Islet of Langerhans (tissue), 1 donor: ENCODE measurements at regions not wholly inside any gene's neighbourhood (a gene's known extent, or its start where the extent isn't known, plus 50 kb on each side); places are given as distances from the start of the nearest gene placed in this dataset.
"Not testable (repeated sequence)": the region's sequence is repeated elsewhere in the genome, so short reads cannot be mapped to it uniquely, and the experiment has no call there.

ENCODE experiments used
- FAIRE-seq: peaks from one replicate; lab custom pipeline; 2011; peaks lifted over from hg19 to GRCh38; lab: Jason Lieb, UNC

DNA sequence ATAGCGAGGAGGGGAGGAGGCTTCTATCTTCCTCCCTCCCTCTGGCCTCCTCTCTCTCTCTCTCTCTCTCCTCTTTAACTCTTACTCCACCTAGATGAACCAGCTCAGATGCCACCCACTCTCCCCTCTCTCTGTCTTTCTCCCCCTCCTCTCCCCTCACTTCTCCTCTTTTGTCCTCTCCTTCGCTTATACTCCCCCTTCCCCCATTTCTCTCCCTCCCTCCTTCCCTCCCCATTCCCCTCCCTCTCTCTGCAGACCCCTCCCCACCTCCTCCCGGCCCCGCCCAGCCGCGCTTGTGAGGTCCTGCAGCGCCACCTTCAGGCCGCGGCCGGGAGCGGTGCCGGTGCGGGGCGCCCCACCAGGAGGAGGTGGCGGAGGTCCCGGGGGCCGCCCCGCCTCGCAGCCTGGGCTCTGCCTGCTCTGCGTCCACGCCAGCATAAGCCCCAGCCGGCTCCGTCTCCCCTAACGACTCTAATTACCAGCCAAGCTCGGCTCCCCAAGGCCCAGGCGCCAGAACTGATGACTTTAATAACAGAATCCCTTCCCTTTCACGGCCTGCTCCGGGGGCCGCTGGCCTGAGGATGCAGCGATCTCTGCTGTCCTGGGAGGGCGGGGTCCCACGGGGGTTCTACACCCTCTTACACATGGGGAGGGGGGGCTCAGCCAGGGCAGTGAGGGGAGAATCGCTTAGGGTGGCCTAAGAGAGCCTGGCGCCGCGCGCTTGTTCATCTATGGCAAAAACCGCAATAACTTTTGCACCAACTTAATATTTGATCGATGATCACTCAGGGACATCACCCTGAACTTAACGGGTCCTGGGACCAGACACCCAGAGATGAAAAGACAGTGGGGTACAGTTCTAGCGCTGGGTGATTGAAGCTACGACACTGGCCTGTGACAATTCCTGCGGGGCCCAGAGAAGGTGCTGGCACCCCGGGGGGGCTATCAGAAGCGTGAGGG is 637.3 kb downstream of the MATN1 start:
- FAIRE-seq, result no peak

DNA sequence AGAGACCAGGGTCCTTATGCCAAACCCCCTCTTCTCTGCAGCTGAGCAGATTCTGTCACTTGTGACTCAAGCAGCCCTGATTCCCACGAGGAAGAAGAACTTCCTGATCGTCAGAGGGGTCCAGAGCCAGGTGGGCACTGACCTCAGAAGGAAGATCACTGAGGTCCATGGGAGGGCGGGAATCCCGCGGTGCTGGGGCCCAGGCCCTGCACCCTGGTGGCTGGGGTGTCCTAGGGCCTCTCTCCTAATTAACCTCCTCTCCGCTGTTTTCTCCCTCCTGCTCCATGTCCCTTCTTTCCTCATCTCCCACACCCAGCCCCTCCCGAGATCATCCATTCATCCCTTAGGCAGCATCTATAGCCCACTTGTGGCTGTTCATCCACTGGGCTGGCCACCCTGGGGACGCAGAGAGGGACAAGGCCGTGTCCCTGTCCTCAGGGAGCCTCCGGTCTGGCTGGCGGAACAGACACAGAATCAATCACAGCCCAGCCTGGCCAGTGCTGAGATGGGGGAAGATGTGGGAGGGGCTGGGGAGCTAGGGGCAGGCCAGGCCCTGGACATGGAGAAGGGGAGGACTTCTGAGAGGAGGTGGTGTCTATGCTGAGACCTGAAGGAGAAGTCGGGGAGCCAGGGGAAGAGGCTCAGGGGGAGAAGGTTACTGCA is 638.3 kb downstream of the MATN1 start:
- FAIRE-seq, result no peak

DNA sequence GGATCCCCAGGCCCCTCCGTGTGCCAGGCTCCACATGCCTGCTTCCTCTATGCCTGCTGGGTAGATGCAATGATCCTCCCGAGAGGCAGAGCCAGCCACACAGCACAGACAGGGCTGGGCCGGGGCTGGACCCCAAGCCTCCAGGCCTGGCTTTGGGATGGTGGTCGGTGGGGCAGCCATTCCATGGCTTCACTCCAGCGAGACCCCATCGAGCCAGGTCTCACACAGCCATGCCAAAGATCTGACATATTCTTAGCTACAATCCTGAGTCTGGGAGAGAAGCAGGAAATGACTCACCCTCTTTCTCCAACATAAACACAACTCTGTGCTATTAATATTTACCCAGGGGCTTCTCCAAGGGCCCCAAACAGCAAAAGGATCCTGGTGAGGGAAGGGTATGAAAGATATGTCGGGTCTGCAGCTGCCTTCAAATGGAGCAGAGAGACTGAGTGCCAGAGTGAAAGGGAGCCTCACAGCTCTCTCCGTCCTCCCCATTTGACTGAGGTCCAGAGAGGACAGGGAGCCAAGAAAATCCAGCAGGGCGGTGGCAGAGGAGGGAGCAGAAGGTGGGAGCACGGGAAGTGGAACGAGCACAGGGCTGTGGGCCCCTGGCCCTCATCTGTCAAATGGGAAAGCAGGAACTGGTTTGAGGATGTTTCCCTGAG is 639.5 kb downstream of the MATN1 start:
- FAIRE-seq, result no peak

DNA sequence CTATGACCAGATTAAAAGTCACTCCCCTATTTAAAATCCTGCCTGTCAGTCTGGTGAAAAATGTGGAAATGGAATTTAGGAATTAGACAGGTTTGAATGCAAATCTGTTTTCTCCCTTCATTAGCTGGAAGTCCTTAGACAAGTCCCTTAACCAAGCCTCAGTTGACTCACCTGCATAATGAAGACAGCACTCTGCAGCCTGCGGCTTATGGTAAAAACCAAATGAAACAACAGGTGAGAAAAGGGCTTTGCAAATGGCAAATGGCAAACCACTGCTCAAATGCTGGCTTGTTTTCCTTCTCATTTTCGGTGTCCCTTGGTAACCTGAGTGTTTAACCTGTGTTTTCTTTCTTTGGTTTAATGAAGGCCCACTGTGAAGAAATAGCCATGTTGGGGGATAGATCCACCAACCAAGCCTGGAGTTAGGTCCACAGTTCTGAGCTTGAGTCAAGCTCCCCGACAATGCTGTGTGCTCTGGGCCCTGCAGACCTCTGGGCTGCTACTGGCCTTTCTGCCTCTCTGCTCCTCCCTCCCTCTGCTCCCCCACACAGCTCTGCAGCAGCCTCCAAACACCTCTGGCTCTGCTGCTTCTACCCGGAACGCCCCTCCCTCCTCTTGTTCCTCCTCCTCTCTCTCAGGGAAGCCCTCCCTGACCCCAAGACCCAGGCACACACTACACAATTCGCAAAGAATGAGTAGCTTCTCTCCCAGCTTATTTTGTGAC is 641.8 kb downstream of the MATN1 start:
- FAIRE-seq, result no peak

DNA sequence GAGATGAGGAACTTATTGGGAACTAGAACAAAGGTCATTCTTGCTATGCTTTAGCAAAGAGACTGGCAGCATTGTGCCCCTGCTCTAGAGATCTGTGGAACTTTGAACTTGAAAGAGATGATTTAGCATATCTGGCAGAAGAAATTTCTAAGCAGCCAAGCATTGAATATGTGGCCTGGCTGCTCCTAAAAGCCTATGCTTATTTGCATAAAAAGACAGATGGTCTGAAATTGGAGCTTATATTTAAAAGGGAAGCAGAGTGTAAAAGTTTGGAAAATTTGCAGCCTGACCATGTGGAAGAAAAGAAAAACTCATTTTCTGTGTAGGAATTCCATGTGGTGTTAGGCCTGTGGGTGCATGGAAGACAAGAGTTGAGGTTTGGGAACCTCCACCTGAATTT is 647.5 kb downstream of the MATN1 start:
- not testable (repeated sequence) for FAIRE-seq

DNA sequence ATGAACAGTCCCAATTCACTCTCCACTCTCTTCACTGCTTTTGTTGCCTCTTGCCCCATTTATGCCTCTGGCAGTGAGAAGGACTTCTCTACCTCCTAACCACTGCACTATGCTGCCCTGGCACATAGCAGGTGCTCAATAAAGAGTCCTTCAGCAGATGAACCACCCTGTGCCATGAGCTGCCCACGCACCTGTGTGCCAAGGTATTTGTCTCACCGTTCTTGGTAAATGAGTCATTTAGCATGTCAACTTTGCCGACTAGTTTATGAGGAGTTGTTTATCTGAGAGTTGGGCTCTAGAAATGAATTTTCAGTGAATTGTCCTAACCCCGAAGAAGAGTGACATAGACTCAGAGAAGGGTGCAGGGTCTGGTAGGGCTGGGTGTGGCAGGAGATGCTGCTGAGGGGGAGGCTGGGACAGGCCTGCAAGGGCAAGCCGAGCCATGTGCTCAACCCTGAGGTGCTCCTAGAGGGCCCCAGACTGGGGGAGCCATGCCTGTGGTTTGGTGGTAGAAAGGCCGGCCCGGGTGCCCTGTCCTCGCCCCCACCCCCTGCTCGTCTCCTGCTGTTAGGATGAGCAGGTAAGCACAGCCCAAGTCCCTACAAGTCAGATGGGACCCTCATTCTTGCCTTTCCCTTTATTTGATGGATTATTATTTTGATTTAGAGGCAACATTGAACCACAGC is 654.5 kb downstream of the MATN1 start:
- no peak for FAIRE-seq

DNA sequence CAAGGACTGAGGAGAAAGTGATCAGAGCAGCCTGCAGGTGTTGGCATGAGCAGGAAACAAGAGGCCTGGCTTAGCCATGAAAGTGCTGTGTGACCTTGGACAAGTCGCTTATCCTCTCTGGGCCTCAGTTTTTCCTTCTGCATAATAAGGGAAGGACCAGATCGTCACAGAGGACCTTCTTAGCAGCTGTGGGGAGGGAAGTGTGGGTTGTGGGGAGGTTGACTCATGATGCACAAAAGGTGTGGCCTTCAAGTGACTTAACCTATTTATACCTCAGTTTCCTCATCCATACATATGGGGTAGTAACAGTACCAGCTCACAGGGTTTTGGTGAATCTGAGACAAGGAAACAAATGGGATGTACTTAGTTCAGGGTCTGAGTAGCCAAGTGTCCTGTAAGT is 658.8 kb downstream of the MATN1 start:
- no peak for FAIRE-seq

DNA sequence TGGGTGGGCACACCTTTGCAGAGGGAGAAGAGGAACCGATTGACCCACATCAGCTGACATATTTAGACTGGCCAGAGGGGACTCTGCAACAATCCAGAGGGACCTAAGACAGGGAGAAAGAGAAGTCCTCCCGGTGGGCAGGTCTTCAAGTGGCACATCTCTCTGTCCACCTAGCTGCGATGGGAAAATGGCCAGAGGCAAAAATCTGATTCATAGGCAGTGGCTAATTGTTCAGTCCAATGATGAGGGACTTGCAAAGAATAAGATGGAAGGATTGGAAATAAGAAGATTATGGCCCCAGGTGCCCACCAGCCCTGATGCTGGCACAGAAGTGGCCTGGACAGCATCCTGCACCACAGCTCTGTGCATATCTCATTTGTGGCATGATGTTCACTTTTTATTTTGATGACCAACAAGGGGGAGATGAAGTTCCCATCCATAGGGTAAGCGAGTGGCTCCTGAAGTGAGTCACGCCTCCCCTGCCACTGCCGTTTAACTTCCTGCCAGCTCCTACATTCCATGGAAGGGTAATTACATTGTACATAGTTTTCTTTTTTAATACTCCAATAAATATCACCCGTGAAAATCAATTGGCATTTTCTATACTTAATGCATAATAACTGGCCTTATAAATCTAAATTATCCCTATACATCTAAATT is 659.6 kb downstream of the MATN1 start:
- FAIRE-seq, result no peak

DNA sequence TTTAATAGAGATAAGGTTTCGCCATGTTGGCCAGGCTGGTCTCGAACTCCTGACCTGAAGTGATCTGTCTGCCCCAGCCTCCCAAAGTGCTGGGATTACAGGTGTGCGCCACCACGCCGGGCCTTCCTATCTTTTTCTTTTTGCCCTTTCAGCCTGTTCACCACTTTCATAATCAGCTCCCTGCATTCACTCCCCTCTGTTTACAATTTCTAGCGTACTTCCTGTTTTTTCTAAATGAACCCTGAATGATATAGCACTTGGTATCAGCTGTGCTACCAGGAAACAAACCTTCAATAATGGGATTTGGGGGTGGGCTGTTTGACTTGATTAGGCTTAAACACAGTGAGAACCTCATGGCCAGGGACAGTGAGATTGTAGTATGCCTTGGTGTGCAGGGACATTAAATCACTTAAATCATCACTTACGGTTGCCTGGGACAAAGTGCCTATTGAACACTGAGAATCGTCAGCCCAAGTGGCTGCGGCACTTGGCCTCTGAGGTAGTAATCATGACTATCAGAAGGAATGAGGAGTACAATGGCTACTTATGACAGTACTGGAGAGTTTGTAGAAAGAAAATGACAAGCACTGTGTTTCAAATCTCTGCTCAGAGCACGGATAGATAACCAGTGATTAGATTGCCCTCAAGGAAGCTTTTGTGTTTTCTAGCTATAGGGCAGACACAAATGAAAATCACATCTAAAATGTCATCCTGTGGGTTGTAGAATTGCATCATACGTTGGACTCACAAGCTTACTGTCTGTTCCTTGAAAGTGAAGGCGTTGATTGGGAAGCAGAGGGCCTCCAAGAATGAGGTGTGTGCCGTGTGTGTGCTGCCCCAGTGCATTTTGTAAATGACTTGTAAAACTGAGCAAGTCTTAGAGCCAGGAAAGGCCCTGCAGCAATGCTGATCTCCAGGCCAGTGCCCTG is 661.8 kb downstream of the MATN1 start:
- FAIRE-seq, result no peak

DNA sequence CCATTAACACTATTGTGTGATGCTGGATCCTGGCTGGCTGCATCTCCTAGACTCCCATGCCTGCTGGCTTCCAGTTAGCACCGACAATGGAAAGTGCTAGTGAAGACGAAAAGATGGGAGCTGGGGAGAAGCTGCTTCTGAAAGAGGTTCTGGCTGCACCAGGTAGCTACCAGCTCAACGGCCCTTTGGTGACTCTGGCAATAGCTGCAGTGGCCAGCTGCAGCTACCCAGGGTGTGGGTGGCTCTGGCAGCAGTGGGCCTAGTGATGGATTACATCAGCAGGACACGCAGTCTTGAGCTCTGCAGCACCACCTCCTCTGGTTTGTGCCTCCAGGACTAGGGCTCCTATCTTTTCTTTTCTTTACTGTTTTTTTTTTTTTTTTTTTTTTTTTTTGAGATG is 662.6 kb downstream of the MATN1 start:
- no peak for FAIRE-seq

DNA sequence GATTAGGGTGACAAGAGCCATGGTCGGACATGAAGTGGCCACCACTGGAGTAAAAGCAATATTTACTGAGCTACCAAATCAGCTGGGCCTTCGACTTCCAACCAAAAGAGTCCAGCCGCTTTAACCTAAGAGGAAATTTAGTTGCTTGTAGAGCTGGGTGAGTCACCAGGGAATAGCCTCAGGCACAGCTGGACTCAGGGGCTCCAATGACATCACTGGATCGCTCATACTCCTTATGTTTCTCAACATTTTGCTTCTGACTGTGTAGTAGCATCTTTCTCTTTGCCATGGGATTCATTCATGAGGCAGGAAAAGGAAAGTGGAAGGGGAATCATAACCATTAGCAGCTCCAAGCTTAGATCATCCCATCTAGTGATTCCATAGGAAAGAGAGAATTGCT is 664.4 kb downstream of the MATN1 start:
- FAIRE-seq, result no peak

DNA sequence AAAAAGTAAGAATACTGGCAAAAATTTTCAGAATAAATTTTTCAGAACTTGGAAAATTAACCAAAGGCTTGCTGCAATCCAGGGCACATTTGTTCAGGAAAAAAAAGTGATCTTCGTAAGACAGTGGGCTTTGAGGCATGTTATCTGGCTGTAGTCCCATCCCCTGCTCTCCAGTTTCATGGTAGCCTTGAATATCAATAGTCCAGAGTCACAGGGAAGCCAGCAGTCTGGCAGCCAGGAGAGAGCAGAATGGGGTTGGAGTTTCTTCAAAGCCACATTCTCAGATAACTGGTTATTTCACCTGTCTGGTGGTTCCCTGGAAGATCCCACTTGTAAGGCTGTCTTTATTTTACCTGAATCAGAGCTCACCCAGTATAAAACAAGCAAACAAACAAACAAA is 669.3 kb downstream of the MATN1 start:
- no peak for FAIRE-seq

DNA sequence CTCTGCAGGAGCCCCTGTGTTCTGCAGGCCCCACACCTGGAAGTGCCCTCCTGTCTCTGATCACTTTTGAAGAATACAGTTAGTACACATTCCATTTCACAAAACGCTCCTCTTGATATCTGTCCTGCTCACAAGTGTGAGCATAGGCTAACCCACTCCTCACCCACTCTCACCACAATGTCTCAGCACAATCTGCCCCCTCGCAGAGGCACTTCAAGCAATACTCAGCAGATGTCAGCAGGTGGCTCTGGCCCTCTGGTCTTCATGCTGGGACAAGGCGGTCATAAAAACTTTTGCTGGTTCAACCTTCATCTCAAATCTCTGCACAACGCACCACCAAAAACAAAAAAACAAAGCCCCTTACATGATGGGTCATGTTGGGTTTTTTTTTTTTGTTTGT is 671.2 kb downstream of the MATN1 start:
- no peak for FAIRE-seq

DNA sequence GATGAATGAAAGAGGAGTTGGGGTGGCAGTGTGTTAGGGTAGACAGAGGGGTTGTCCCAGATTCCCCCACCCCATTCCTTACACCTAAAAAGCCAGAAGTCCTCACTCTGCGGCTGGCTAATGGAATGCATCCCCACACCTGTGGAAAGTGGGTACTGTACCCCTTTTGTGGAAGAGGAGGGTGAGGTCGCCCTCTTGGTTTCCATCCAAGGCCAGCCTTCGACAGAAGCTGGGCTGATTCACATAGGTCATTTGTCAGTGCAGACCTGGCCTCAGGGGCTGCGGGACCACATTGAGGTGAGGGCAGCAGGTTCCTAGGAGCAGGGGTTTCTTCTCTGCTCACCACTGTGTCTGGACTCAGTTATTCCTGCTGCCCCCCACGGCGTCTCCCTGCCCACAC is 671.6 kb downstream of the MATN1 start:
- no peak for FAIRE-seq

DNA sequence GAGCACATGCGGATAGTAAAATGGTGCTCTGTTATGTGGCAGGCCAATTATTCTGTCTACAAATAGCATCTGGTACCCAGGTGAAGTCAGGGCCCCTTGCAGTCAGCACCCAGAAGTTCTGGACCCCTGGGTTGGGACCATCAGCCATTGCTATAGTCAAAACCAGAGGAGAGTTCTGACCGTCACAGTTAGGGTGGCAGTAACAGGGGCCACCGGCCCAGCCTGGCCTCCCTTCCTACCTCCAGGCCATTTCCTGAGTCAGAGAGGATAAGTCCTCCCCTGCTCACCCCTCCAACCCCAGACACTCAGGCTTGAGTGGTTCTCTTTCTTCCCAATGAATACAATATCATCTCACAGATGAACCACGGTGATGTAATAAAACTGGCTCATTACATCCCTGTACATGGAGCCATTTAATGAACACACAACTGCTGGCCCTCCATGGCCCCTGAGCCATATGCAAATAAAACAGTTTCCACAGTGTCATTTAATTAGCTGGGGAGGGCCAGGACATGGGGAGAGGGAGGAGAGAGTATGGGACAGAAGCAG is 673.6 kb downstream of the MATN1 start:
- FAIRE-seq, result no peak

DNA sequence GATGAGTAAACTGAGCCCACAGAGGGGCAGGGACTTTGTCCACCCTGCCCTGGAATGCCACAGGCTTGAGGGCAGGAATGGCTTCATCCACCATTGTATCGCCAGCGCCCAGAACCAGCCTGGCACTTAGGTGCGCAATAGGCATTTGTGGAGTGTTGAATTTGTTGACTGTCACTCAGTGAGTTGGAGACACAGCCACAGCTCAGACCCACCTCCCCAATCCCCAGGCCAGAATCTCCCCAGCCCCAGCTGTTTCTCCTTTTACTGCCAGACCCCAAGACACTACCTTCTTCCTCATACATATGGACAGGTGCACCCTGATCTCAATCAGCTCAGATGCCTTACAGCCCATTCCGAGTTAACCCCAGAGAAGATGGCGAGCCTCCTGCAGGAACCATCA is 674.5 kb downstream of the MATN1 start:
- FAIRE-seq, result no peak

DNA sequence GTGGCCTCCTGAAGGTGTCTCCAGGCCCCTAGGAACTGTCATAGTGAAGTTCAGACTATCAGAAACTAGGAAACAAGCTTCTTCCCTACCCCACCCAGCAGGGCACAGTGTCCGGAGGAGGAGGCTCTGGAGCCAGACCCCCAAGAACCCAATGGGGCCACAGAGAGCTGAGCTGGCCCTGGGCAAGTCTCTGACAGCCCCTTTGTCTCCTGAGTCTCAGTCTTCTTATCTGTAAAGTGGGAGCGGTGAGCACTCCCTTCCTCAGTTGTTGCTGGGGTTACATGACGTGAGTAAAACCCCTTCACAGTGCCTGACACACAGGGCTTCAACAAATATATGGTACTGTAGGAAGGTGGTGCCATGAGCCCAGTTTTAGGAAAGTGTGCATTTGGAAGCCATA is 675.8 kb downstream of the MATN1 start:
- FAIRE-seq, result no peak

DNA sequence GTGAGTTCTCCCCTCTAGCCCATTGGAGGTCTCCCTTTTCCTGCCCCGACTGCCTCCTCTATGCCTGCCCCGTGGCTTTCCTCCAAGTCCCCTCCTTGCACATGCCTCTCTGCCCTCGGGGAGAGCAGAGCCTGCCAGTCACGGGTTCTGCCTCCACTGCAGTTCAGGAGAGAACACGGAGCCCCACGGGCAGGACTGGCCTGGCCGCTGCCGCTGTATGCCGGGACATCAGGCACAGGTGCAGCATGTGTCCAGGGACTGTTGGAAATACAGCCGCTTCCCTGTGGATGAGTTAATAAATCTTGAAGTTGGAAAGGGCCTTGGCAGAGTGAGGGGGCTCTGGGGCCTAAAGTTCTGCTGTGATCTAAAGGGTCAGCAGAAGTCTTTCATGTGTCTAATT is 676.6 kb downstream of the MATN1 start:
- FAIRE-seq, result no peak

DNA sequence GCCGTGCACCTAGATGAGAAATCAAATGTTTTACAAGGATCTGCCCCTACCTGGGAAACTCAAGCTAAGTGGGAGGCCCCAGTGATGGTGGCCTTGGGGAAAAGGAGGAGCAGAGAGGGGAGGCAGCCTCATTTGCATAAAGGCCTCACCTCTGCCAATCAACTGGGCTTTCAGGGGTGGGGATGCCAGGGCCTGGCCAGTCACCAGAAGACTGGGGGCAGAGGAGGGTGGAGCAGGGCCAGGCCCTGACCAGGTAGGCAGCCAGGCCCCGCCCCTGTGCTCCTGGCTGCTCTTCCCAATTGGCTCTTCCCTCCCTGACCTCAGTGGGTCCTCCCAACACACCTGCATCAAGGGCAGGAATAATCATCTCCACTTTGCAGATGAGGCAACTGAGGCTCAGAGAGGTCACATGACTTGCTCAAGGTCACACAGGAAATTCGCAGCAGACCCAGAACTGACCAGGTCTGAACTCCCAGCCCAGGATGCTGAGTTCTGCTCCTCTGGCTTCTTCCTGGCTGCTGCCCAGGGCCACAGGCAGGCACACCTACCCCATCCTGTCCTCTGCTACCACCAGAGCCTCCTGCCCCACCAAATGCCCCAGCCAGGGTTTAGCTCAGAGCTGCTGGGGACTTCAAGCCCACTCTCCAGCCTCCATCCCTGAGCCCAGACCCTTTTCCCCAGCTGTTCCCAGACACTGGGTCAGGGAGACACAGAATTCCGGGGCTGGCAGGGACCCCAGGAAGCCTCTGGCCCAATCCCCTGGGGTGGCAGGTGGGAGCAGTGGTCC is 677.9 kb downstream of the MATN1 start:
- FAIRE-seq, result no peak
